Ishikawa (cell line): ENCODE measurements at regions not wholly inside any gene's neighbourhood (a gene's known extent, or its start where the extent isn't known, plus 50 kb on each side); places are given as distances from the start of the nearest gene placed in this dataset.
A peak's percentile ranks its signal among the peaks of the same experiment; 100 is the strongest.

Source experiments
- FOXM1 ChIP-seq: IDR thresholded peaks from 2 replicates; pipeline ENCODE4 v1.6.1; 2012; ENCODE audit warnings: low read depth, borderline replicate concordance
- RAD21 ChIP-seq: IDR thresholded peaks from 2 replicates; pipeline ENCODE4 v1.6.1; 2012; ENCODE audit warnings: low read depth
- YY1 ChIP-seq: IDR thresholded peaks from 2 replicates; pipeline ENCODE4 v1.6.1; 2012; ENCODE audit warnings: low read depth
- TF ChIP-seq, protein P1 (sequence below): IDR thresholded peaks from 2 replicates; pipeline ENCODE4 v1.6.1; 2012
- TF ChIP-seq, protein P2 (sequence below): IDR thresholded peaks from 2 replicates; pipeline ENCODE4 v1.6.1; 2012; ENCODE audit warnings: low read depth, mild to moderate bottlenecking

DNA sequence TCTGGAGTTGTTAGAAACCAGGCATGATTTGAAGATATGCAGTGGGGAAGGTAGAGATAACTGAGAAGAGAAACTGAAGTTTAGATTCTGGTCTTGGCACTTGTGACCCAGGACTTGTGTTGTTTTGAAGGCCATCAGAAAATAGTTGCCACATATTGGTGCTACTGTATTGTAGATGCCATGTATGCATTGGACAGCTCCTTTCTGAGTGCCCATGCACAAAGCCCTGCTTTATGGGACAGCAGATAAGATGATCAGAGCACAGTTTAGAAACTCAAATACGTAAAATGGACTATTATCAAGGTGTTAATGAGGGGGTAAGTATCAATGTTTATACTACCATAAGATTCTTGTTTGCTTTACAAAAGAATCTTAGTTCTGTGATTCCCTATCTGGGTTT, 84.9 kb downstream of the KIF4B start:
- TF ChIP-seq, protein P1, sequence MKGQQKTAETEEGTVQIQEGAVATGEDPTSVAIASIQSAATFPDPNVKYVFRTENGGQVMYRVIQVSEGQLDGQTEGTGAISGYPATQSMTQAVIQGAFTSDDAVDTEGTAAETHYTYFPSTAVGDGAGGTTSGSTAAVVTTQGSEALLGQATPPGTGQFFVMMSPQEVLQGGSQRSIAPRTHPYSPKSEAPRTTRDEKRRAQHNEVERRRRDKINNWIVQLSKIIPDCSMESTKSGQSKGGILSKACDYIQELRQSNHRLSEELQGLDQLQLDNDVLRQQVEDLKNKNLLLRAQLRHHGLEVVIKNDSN: no peak
- TF ChIP-seq YY1: no peak
- TF ChIP-seq, protein P2, sequence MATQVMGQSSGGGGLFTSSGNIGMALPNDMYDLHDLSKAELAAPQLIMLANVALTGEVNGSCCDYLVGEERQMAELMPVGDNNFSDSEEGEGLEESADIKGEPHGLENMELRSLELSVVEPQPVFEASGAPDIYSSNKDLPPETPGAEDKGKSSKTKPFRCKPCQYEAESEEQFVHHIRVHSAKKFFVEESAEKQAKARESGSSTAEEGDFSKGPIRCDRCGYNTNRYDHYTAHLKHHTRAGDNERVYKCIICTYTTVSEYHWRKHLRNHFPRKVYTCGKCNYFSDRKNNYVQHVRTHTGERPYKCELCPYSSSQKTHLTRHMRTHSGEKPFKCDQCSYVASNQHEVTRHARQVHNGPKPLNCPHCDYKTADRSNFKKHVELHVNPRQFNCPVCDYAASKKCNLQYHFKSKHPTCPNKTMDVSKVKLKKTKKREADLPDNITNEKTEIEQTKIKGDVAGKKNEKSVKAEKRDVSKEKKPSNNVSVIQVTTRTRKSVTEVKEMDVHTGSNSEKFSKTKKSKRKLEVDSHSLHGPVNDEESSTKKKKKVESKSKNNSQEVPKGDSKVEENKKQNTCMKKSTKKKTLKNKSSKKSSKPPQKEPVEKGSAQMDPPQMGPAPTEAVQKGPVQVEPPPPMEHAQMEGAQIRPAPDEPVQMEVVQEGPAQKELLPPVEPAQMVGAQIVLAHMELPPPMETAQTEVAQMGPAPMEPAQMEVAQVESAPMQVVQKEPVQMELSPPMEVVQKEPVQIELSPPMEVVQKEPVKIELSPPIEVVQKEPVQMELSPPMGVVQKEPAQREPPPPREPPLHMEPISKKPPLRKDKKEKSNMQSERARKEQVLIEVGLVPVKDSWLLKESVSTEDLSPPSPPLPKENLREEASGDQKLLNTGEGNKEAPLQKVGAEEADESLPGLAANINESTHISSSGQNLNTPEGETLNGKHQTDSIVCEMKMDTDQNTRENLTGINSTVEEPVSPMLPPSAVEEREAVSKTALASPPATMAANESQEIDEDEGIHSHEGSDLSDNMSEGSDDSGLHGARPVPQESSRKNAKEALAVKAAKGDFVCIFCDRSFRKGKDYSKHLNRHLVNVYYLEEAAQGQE: peak; percentile 66
- no peak for TF ChIP-seq FOXM1
- no peak for TF ChIP-seq RAD21
